H9 (cell line): ENCODE measurements at regions not wholly inside any gene's neighbourhood (a gene's known extent, or its start where the extent isn't known, plus 50 kb on each side); places are given as distances from the start of the nearest gene placed in this dataset.

ENCODE experiments used
- DNase-seq: peaks from one replicate; pipeline ENCODE4 v3.0.0-alpha.2; 2017
- H2AFZ ChIP-seq: one replicate; pipeline ENCODE4 v1.6.1; 2013; ENCODE audit warnings: mild to moderate bottlenecking, low read length, control low read depth, moderate library complexity
- H2AK5ac ChIP-seq: 2 replicates; pipeline ENCODE4 v1.6.1; 2013; ENCODE audit warnings: low read length, control low read depth, mixed read lengths; ENCODE audit not compliant: insufficient read length
- H2BK120ac ChIP-seq: one replicate; pipeline ENCODE4 v1.6.1; 2013; ENCODE audit warnings: low read depth, mild to moderate bottlenecking, low read length, control low read depth, inconsistent platforms; ENCODE audit not compliant: poor library complexity, severe bottlenecking
- H2BK12ac ChIP-seq: 2 replicates; pipeline ENCODE4 v1.6.1; 2013; ENCODE audit warnings: low read length, control low read depth, mixed read lengths, low read depth; ENCODE audit not compliant: insufficient read length
- H2BK15ac ChIP-seq: 2 replicates; pipeline ENCODE4 v1.6.1; 2013; ENCODE audit warnings: low read depth, low read length, control low read depth
- H2BK20ac ChIP-seq: one replicate; pipeline ENCODE4 v1.6.1; 2013; ENCODE audit warnings: low read depth, mild to moderate bottlenecking, low read length, control low read depth, inconsistent platforms; ENCODE audit not compliant: poor library complexity, severe bottlenecking
- H2BK5ac ChIP-seq: 2 replicates; pipeline ENCODE4 v1.6.1; 2013; ENCODE audit warnings: low read length, control low read depth, mixed read lengths; ENCODE audit not compliant: insufficient read length
- H3K14ac ChIP-seq: 2 replicates; pipeline ENCODE4 v1.6.1; 2013; ENCODE audit warnings: low read length, control low read depth; ENCODE audit not compliant: insufficient read depth
- H3K18ac ChIP-seq: 2 replicates; pipeline ENCODE4 v1.6.1; 2013; ENCODE audit warnings: low read depth, mild to moderate bottlenecking, mixed read lengths, low read length, control low read depth; ENCODE audit not compliant: insufficient read length
- H3K23ac ChIP-seq: 2 replicates; pipeline ENCODE4 v1.6.1; 2013; ENCODE audit warnings: low read length, control low read depth, mixed read lengths, low read depth; ENCODE audit not compliant: insufficient read length
- H3K23me2 ChIP-seq: 2 replicates; pipeline ENCODE4 v1.6.1; 2013; ENCODE audit warnings: low read depth, mild to moderate bottlenecking, mixed read lengths, low read length, control low read depth; ENCODE audit not compliant: insufficient read length, poor library complexity, severe bottlenecking
- H3K27ac ChIP-seq: 2 replicates; pipeline ENCODE4 v1.5.1; 2013; ENCODE audit warnings: low read length, control low read depth, mixed read lengths, low read depth; ENCODE audit not compliant: insufficient read length
- H3K27me3 ChIP-seq: 2 replicates; pipeline ENCODE4 v1.6.1; 2013; ENCODE audit warnings: low read length, control low read depth, inconsistent platforms; ENCODE audit not compliant: insufficient read depth
- H3K4ac ChIP-seq: 2 replicates; pipeline ENCODE4 v1.6.1; 2013; ENCODE audit warnings: low read depth, mild to moderate bottlenecking, control low read depth, inconsistent platforms, low read length, moderate library complexity
- H3K4me1 ChIP-seq: 2 replicates; pipeline ENCODE4 v1.6.1; 2013; ENCODE audit warnings: low read length, control low read depth, inconsistent platforms; ENCODE audit not compliant: insufficient read depth
- H3K4me2 ChIP-seq: 2 replicates; pipeline ENCODE4 v1.6.1; 2013; ENCODE audit warnings: low read length, control low read depth, mixed read lengths; ENCODE audit not compliant: insufficient read length, insufficient read depth
- H3K56ac ChIP-seq: 2 replicates; pipeline ENCODE4 v1.6.1; 2013; ENCODE audit warnings: low read depth, mild to moderate bottlenecking, mixed read lengths, low read length, control low read depth; ENCODE audit not compliant: insufficient read length
- H3K79me1 ChIP-seq: 2 replicates; pipeline ENCODE4 v1.6.1; 2013; ENCODE audit warnings: low read depth, mild to moderate bottlenecking, moderate library complexity, low read length, control low read depth, inconsistent platforms; ENCODE audit not compliant: insufficient read depth, poor library complexity, severe bottlenecking
- H3K79me2 ChIP-seq: 2 replicates; pipeline ENCODE4 v1.6.1; 2013; ENCODE audit warnings: low read length, control low read depth, inconsistent platforms; ENCODE audit not compliant: insufficient read depth
- H3K9ac ChIP-seq: 2 replicates; pipeline ENCODE4 v1.6.1; 2013; ENCODE audit warnings: low read length, control low read depth, mixed read lengths; ENCODE audit not compliant: insufficient read length; ENCODE audit errors: extremely low read depth
- H3K9me3 ChIP-seq: one replicate; pipeline ENCODE4 v1.6.1; 2013; ENCODE audit warnings: low read depth, low read length, inconsistent platforms; ENCODE audit not compliant: control insufficient read depth
- H3T11ph ChIP-seq: one replicate; pipeline ENCODE4 v1.6.1; 2013; ENCODE audit warnings: mild to moderate bottlenecking, low read length, control low read depth, inconsistent platforms
- H4K20me1 ChIP-seq: one replicate; pipeline ENCODE4 v1.6.1; 2013; ENCODE audit not compliant: control insufficient read depth, insufficient read length, insufficient read depth
- H4K5ac ChIP-seq: 2 replicates; pipeline ENCODE4 v1.6.1; 2013; ENCODE audit warnings: low read depth, mild to moderate bottlenecking, mixed read lengths, low read length, control low read depth; ENCODE audit not compliant: insufficient read length
- H4K8ac ChIP-seq: replicated peaks from 2 replicates; pipeline ENCODE4 v1.6.1; 2013; ENCODE audit warnings: low read length, control low read depth, mixed read lengths, low read depth; ENCODE audit not compliant: insufficient read length
- H4K91ac ChIP-seq: 2 replicates; pipeline ENCODE4 v1.6.1; 2013; ENCODE audit warnings: low read depth, mild to moderate bottlenecking, moderate library complexity, mixed read lengths, low read length, control low read depth; ENCODE audit not compliant: insufficient read length
- H3K27ac Mint-ChIP-seq, 3 experiments: 2 replicates in 2 of 3; 3 replicates in 1 of 3; pipeline ENCODE4 v1.8.0; 2020 to 2021; ENCODE audit warnings: mixed read lengths in 3 of 3, mild to moderate bottlenecking in 1 of 3, moderate library complexity in 1 of 3
- H3K27me3 Mint-ChIP-seq: 2 replicates; pipeline ENCODE4 v1.8.0; 2021; ENCODE audit warnings: low read depth, mild to moderate bottlenecking, moderate library complexity, mixed read lengths
- H3K36me3 Mint-ChIP-seq, 3 experiments: 2 replicates in 2 of 3; 3 replicates in 1 of 3; pipeline ENCODE4 v1.8.0; 2020 to 2021; ENCODE audit warnings: low read depth in 3 of 3, mixed read lengths in 3 of 3; ENCODE audit not compliant: insufficient read depth in 1 of 3
- H3K4me1 Mint-ChIP-seq, 2 experiments: 2 replicates each; pipeline ENCODE4 v1.8.0; 2020; ENCODE audit warnings: mixed read lengths in 2 of 2
- H3K4me3 Mint-ChIP-seq, 2 experiments: 2 replicates in 1 of 2; 3 replicates in 1 of 2; pipeline ENCODE4 v1.8.0; 2020 to 2021; ENCODE audit warnings: mild to moderate bottlenecking in 2 of 2, mixed read lengths in 2 of 2, moderate library complexity in 1 of 2
- H3K9me3 Mint-ChIP-seq, 2 experiments: 2 replicates in 1 of 2; 3 replicates in 1 of 2; pipeline ENCODE4 v1.8.0; 2020; ENCODE audit warnings: mild to moderate bottlenecking in 2 of 2, mixed read lengths in 2 of 2, moderate library complexity in 1 of 2
- CTCF ChIP-seq: fragments of 200-600 bp; sonication (generic); conservative IDR thresholded peaks from 3 replicates; pipeline ENCODE4 v1.8.0; 2021; ENCODE audit warnings: antibody characterized with exemption, mild to moderate bottlenecking
- WGBS: extraction: QIAGEN DNeasy Blood & Tissue Kit; methylation state at CpG from one replicate; pipeline ENCODE4 v1.1.7; 2013; ENCODE audit warnings: missing lambda C conversion rate, low lambda C conversion rate, mixed read lengths; ENCODE audit not compliant: insufficient read length; ENCODE audit errors: extremely low coverage; 5-methylcytosine and 5-hydroxymethylcytosine counted together

- H3T11ph ChIP-seq: no peak overlapping the region
- H3K14ac ChIP-seq: no peak overlapping the region
- no peak overlapping the region for H2BK5ac ChIP-seq
- no peak overlapping the region for H2BK12ac ChIP-seq
- no peak for DNase-seq
- no peak overlapping the region for H2AK5ac ChIP-seq
- no peak overlapping the region for H4K8ac ChIP-seq
- no peak overlapping the region for H3K4me3 Mint-ChIP-seq
- no peaks in the 10 kb centered on the region for H3K23me2 ChIP-seq
- peaks cover 19 to 26% of the 10 kb centered on the region in 2 experiments for H3K4me1 Mint-ChIP-seq
- no peaks in the 10 kb centered on the region for H3K79me2 ChIP-seq
- no peak overlapping the region for H2BK15ac ChIP-seq
- no peak overlapping the region for H3K27ac ChIP-seq
- no peak overlapping the region for H3K23ac ChIP-seq
- H3K79me1 ChIP-seq: no peaks in the 10 kb centered on the region
- H3K27me3 ChIP-seq: no peaks in the 10 kb centered on the region
- no peaks in the 10 kb centered on the region for H3K9me3 ChIP-seq
- H4K91ac ChIP-seq: no peak overlapping the region
- no peak overlapping the region for H2AFZ ChIP-seq
- no CpG with 5 or more reads among the region's 14 CpGs for WGBS
- H3K4me2 ChIP-seq: no peak overlapping the region
- no peak overlapping the region for H2BK20ac ChIP-seq
- no peaks in the 10 kb centered on the region for H4K20me1 ChIP-seq
- no peak overlapping the region for H3K9ac ChIP-seq
- no peak overlapping the region for H2BK120ac ChIP-seq
- no peaks in the 10 kb centered on the region for H3K36me3 Mint-ChIP-seq
- no peaks in the 10 kb centered on the region; the same call in 1 of the 2 replicates for H3K4me1 ChIP-seq
- no peak overlapping the region for H3K27ac Mint-ChIP-seq
- TF ChIP-seq CTCF: no peak
- H3K56ac ChIP-seq: no peak overlapping the region
- no peak overlapping the region for H4K5ac ChIP-seq
- peaks cover 3% of the 10 kb centered on the region for H3K27me3 Mint-ChIP-seq
- no peak overlapping the region for H3K18ac ChIP-seq
- no peaks in the 10 kb centered on the region for H3K9me3 Mint-ChIP-seq
- H3K4ac ChIP-seq: no peak overlapping the region
These were observed 123.1 kb upstream of the PITRM1 start for GRCh38 chr10:3295582-3296151.
